ENCODE measurements at regions not wholly inside any gene's neighbourhood (a gene's known extent, or its start where the extent isn't known, plus 50 kb on each side); places are given as distances from the start of the nearest gene placed in this dataset.

GRCh38 chrX:148215726-148216125, 234.6 kb downstream of the FMR1NB start:
- no peak for TF ChIP-seq POLR2A (IDR thresholded peaks at IDR 0.05)
- TF ChIP-seq CTCF (IDR thresholded peaks at IDR 0.05) = no peak
- no peak for TF ChIP-seq POLR2AphosphoS5 (IDR thresholded peaks at IDR 0.05)
- TF ChIP-seq EP300 (IDR thresholded peaks at IDR 0.05) = no peak
